HG02610 (cell line): ENCODE measurements at regions not wholly inside any gene's neighbourhood (a gene's known extent, or its start where the extent isn't known, plus 50 kb on each side); places are given as distances from the start of the nearest gene placed in this dataset.
A peak's percentile ranks its signal among the peaks of the same experiment; 100 is the strongest.
"Not testable (repeated sequence)": the region's sequence is repeated elsewhere in the genome, so short reads cannot be mapped to it uniquely, and the experiment has no call there.

Source experiments
- ATAC-seq: cut with Tn5 transposase; IDR thresholded peaks from one replicate; pipeline ENCODE4 v1.9.1; 2021; ENCODE audit warnings: mild to moderate bottlenecking, moderate library complexity; ENCODE audit not compliant: unreplicated experiment

GRCh38 chr4:103499094-103499493 lies 220.7 kb downstream of the TACR3 start:
- ATAC-seq: no peak

- peak; percentile 91 for ATAC-seq
These were observed 221.4 kb downstream of the TACR3 start for GRCh38 chr4:103498161-103499070.

GRCh38 chr4:103497692-103498091 lies 222.1 kb downstream of the TACR3 start:
- ATAC-seq: peak; percentile 31

- ATAC-seq: peak; percentile 23
These were observed 223.0 kb downstream of the TACR3 start for GRCh38 chr4:103496800-103497199.

- ATAC-seq: no peak
These were observed 226.2 kb downstream of the TACR3 start for GRCh38 chr4:103493450-103494159.

- not testable (repeated sequence) for ATAC-seq
These were observed 234.5 kb downstream of the TACR3 start for GRCh38 chr4:103485296-103485695.

GRCh38 chr4:103484521-103484920 lies 235.3 kb downstream of the TACR3 start:
- ATAC-seq: no peak

GRCh38 chr4:103482893-103483292 lies 236.9 kb downstream of the TACR3 start:
- ATAC-seq: no peak

- ATAC-seq: no peak
These were observed 237.3 kb downstream of the TACR3 start for GRCh38 chr4:103482471-103482870.

- no peak for ATAC-seq
These were observed 241.1 kb downstream of the TACR3 start for GRCh38 chr4:103478734-103479133.

- ATAC-seq: no peak
These were observed 241.6 kb downstream of the TACR3 start for GRCh38 chr4:103478210-103478609.

- ATAC-seq: no peak
These were observed 259.4 kb upstream of the CENPE start for GRCh38 chr4:103457566-103457965.

GRCh38 chr4:103451341-103451740 lies 253.2 kb upstream of the CENPE start:
- ATAC-seq: no peak

- no peak for ATAC-seq
These were observed 252.6 kb upstream of the CENPE start for GRCh38 chr4:103450693-103451092.

- no peak for ATAC-seq
These were observed 251.3 kb upstream of the CENPE start for GRCh38 chr4:103449296-103450023.

- ATAC-seq: no peak
These were observed 247.2 kb upstream of the CENPE start for GRCh38 chr4:103445377-103445776.

- no peak for ATAC-seq
These were observed 245.2 kb upstream of the CENPE start for GRCh38 chr4:103443324-103443723.

- peak; percentile 75 for ATAC-seq
These were observed 231.1 kb upstream of the CENPE start for GRCh38 chr4:103429283-103429682.

- no peak for ATAC-seq
These were observed 227.3 kb upstream of the CENPE start for GRCh38 chr4:103425406-103425805.

- ATAC-seq: no peak
These were observed 226.7 kb upstream of the CENPE start for GRCh38 chr4:103424853-103425252.

GRCh38 chr4:103423261-103423660 lies 225.1 kb upstream of the CENPE start:
- ATAC-seq: no peak
